Activated B cell treated with CpG ODN at 0.5 μM for 24 hours (primary cell): ENCODE measurements at regions not wholly inside any gene's neighbourhood (a gene's known extent, or its start where the extent isn't known, plus 50 kb on each side); places are given as distances from the start of the nearest gene placed in this dataset.

Experiments used
- ATAC-seq: fragments of 200-7000 bp; cut with Tn5 transposase; one replicate; pipeline ENCODE4 v1.10.0; 2021; ENCODE audit warnings: low read depth, mild to moderate bottlenecking, moderate library complexity
- CTCF ChIA-PET: fragments of 350-600 bp; sonication (Branson Sonifier 250); formaldehyde crosslinking; loops from one replicate; lab custom pipeline; 2021; ENCODE audit warnings: antibody characterized with exemption; lab: Charles Lee
- POLR2A ChIA-PET: fragments of 350-600 bp; sonication (Branson Sonifier 250); formaldehyde crosslinking; loops from one replicate; lab custom pipeline; 2021; ENCODE audit warnings: antibody characterized with exemption; lab: Charles Lee
- DNase-seq: peaks from one replicate; pipeline ENCODE4 v3.0.0; 2022
- H3K27ac Mint-ChIP-seq: one replicate; pipeline ENCODE4 v1.8.0; 2020; ENCODE audit warnings: mixed read lengths
- H3K27me3 Mint-ChIP-seq: one replicate; pipeline ENCODE4 v1.8.0; 2021; ENCODE audit warnings: mixed read lengths
- H3K36me3 Mint-ChIP-seq: one replicate; pipeline ENCODE4 v1.8.0; 2021; ENCODE audit warnings: low read depth, mixed read lengths
- H3K4me1 Mint-ChIP-seq: one replicate; pipeline ENCODE4 v1.8.0; 2021; ENCODE audit warnings: mixed read lengths
- H3K4me3 Mint-ChIP-seq: one replicate; pipeline ENCODE4 v1.8.0; 2020; ENCODE audit warnings: mild to moderate bottlenecking, mixed read lengths
- H3K9me3 Mint-ChIP-seq: one replicate; pipeline ENCODE4 v1.8.0; 2020; ENCODE audit warnings: mixed read lengths
- intact Hi-C: fragments of 100-400 bp; cut with micrococcal nuclease; formaldehyde crosslinking; loops from one replicate; pipeline ENCODE4 v1.15.1; 2024
- TF ChIP-seq, protein P1 (sequence below): fragments of 200-600 bp; IDR thresholded peaks from one replicate; pipeline ENCODE4 v1.8.0; 2022; ENCODE audit warnings: antibody characterized with exemption, mild to moderate bottlenecking

DNA sequence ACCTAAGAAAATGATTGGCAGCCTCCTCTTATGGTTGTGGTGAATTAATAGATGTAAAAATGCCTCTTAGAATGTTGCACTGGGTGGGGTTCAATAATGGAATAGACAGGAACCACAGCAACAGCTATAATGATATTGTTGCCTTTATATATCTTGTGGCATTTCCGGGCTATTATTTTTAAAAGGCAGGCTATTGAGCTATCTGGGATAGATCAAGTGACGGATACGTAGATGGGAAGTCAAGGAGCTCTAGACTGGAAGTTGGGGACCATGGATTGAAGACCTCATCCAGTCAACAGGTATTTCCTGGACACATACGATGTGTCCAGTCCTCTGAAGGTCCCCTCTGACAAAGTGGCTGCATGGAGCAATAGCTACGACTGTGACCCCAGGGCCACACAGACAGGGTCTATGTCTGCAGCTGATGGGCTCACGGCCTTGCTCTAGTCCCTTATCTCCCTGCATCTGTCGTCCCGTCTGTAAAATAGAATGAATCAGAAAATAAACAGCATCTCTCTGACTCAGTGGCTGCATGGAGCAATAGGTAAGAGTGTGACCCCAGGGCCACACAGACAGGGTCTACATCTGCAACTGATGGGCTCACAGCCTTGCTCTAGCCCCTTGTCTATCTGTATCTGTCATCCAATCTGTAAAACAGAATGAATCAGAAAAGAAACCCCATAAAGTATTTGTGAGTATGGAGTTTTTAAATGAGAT lies 117.7 kb upstream of the FOXF1 start:
- H3K9me3 Mint-ChIP-seq = no peaks in the 10 kb centered on the region
- H3K36me3 Mint-ChIP-seq = no peaks in the 10 kb centered on the region
- POLR2A ChIA-PET = no interaction called here
- intact Hi-C loops = no loop called here
- H3K27me3 Mint-ChIP-seq = no peaks in the 10 kb centered on the region
- no peak for ATAC-seq
- CTCF ChIA-PET = no interaction called here
- H3K4me1 Mint-ChIP-seq = no peaks in the 10 kb centered on the region
- H3K4me3 Mint-ChIP-seq = no peak overlapping the region
- H3K27ac Mint-ChIP-seq = no peak overlapping the region
- no peak for DNase-seq
- TF ChIP-seq, protein P1, sequence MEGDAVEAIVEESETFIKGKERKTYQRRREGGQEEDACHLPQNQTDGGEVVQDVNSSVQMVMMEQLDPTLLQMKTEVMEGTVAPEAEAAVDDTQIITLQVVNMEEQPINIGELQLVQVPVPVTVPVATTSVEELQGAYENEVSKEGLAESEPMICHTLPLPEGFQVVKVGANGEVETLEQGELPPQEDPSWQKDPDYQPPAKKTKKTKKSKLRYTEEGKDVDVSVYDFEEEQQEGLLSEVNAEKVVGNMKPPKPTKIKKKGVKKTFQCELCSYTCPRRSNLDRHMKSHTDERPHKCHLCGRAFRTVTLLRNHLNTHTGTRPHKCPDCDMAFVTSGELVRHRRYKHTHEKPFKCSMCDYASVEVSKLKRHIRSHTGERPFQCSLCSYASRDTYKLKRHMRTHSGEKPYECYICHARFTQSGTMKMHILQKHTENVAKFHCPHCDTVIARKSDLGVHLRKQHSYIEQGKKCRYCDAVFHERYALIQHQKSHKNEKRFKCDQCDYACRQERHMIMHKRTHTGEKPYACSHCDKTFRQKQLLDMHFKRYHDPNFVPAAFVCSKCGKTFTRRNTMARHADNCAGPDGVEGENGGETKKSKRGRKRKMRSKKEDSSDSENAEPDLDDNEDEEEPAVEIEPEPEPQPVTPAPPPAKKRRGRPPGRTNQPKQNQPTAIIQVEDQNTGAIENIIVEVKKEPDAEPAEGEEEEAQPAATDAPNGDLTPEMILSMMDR = no peak

- Mint-ChIP-seq H3K9me3 (no peaks in the 10 kb centered on the region), H3K27me3 (no peaks in the 10 kb centered on the region), H3K4me1 (no peaks in the 10 kb centered on the region), H3K36me3 (no peaks in the 10 kb centered on the region), H3K4me3 (no peak overlapping the region), H3K27ac (no peak overlapping the region)
- ChIA-PET POLR2A (no interaction called here), CTCF (no interaction called here)
- TF ChIP-seq, protein P1 = no peak
- intact Hi-C loops = no loop called here
- ATAC-seq = no peak
- DNase-seq = no peak
These were observed 116.3 kb upstream of the FOXF1 start for GRCh38 chr16:86393907-86394626.

DNA sequence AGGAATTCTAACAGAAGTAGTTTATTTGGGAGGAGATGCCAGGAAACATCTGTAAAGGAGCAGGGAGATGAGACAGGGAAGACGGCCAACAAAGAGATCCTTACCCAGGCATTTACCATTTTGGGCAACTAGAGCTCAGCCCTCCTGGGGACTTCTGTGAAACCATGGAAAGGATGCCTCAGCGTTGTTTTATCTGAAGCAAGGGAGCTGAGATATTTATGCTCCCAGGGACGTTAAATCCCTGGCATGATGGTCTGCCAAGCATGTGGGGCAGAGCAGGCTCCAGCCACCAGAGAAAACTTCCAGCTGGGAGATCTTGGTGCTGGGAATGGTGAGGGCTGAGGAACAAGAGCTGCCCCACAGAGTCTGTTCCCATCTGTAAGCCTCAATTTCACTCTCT lies 114.8 kb upstream of the FOXF1 start:
- ATAC-seq = no peak
- Mint-ChIP-seq H3K27me3 (peaks cover 3% of the 10 kb centered on the region), H3K36me3 (no peaks in the 10 kb centered on the region), H3K4me1 (no peaks in the 10 kb centered on the region), H3K9me3 (no peaks in the 10 kb centered on the region), H3K4me3 (no peak overlapping the region), H3K27ac (no peak overlapping the region)
- DNase-seq = no peak
- ChIA-PET CTCF (no interaction called here), POLR2A (no interaction called here)
- intact Hi-C loops = no loop called here
- TF ChIP-seq, protein P1 = no peak

- Mint-ChIP-seq H3K4me1 (no peaks in the 10 kb centered on the region), H3K36me3 (no peaks in the 10 kb centered on the region), H3K9me3 (no peaks in the 10 kb centered on the region), H3K4me3 (no peak overlapping the region), H3K27me3 (peaks cover 3% of the 10 kb centered on the region), H3K27ac (no peak overlapping the region)
- POLR2A ChIA-PET = no interaction called here
- intact Hi-C loops = no loop called here
- ATAC-seq (no peak), DNase-seq (no peak)
- CTCF ChIA-PET = no interaction called here
- TF ChIP-seq, protein P1 = no peak
These were observed 113.9 kb upstream of the FOXF1 start for GRCh38 chr16:86396422-86396821.

GRCh38 chr16:86396901-86397311 lies 113.4 kb upstream of the FOXF1 start:
- CTCF ChIA-PET = no interaction called here
- no peak overlapping the region for H3K4me3 Mint-ChIP-seq
- no peak for DNase-seq
- ATAC-seq = no peak
- intact Hi-C loops = no loop called here
- H3K9me3 Mint-ChIP-seq = no peaks in the 10 kb centered on the region
- POLR2A ChIA-PET = no interaction called here
- H3K27me3 Mint-ChIP-seq = peaks cover 3% of the 10 kb centered on the region
- H3K27ac Mint-ChIP-seq = no peak overlapping the region
- TF ChIP-seq, protein P1 = no peak
- no peaks in the 10 kb centered on the region for H3K4me1 Mint-ChIP-seq
- no peaks in the 10 kb centered on the region for H3K36me3 Mint-ChIP-seq
